ENCODE measurements at regions not wholly inside any gene's neighbourhood (a gene's known extent, or its start where the extent isn't known, plus 50 kb on each side); places are given as distances from the start of the nearest gene placed in this dataset.
A peak's percentile ranks its signal among the peaks of the same experiment; 100 is the strongest.

DNA sequence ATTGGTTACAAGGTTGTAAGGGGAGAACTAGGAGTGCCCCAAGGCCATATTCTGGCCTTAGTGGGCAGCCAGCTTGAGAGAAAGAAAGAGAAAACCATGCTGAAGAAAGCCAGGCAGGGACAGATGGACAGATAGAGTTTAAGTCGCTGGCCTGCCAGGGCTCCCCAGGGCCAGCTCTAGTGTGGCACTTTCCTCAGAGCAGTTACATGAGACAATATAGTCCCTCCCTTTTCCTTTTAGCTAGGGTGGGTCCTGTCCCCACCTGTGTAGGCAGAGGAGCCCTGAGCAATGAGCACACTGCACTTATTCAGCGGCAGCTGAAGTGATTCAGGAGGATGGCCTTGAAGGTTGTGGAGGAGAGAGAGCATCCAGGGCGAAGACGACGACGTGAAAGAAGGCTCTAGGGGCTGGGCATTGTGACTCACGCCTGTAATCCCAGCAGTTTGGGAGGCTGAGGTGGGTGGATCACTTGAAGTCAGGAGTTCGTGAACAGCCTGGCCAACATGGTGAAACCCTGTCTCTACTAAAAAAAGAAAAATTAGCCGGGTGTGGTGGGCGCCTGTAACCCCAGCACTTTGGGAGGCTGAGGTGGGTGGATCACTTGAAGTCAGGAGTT is 152.0 kb upstream of the SLC1A4 start:
- H3K4me1 ChIP-seq: peaks cover 0 to 21% (median 16%) of the 10 kb centered on the region in 4 donors
- TF ChIP-seq CTCF (IDR thresholded peaks at IDR 0.05): no peak
- no peak for TF ChIP-seq POLR2A (IDR thresholded peaks at IDR 0.05)
- no peak for TF ChIP-seq POLR2AphosphoS5 (IDR thresholded peaks at IDR 0.05)
- no peak for TF ChIP-seq EP300 (IDR thresholded peaks at IDR 0.05)

DNA sequence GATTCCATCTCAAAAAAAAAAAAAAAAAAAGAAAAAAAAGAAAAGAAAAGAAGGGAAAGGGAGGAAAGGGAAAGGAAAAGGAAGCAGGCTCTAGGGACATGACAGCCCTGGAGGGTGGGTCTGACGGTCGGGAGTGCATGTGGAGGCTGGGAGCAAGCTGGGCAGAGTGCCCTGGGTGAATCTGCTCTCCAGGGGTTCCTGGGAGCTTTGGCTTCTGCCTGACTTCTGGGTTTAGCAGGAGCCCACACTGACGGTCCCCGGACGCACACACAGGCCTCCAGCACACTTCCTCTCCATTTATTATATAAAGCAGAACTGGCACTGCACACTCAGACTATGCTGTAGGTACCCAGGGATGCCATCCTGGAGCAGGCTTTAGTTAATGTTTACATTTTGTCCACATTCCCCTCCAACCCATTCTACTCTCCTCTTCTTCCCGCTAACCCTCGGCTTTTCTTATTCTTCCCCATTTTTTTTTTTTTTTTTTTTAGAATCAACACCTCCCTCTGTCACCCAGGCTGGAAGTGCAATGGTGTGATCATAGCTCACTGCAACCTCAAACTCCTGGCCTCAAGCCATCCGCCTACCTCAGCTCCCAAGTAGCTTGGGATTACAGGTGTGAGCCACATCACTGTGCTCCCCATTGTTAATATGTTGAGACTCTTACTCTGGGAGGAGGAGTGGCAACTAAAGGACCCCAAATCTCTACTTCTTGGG is 151.1 kb upstream of the SLC1A4 start:
- Histone ChIP-seq H3K9me3 (no peaks in the 10 kb centered on the region), H3K4me3 (no peak overlapping the region), H3K27ac (peak overlapping the region in 3 of 4 donors; percentile 21 to 57 (median 35)), H3K27me3 (no peaks in the 10 kb centered on the region), H3K36me3 (no peaks in the 10 kb centered on the region), H3K4me1 (peaks cover 0 to 21% (median 16%) of the 10 kb centered on the region in 4 donors)
- TF ChIP-seq POLR2A (IDR thresholded peaks at IDR 0.05) (no peak), POLR2AphosphoS5 (IDR thresholded peaks at IDR 0.05) (no peak), EP300 (IDR thresholded peaks at IDR 0.05) (no peak), CTCF (IDR thresholded peaks at IDR 0.05) (no peak)
- 56 to 63% methylated on average over 8 of the region's 8 CpGs for WGBS, 2 donors
- DNase-seq: peak; percentile 71
- intact Hi-C loops (cut with DNase I): no loop called here

More for the DNA sequence above, 152.0 kb upstream of the SLC1A4 start:
- DNase-seq: no peak
- 77 to 84% methylated on average over 10 of the region's 10 CpGs for WGBS, 2 donors
- no peaks in the 10 kb centered on the region for H3K36me3 ChIP-seq
- no peaks in the 10 kb centered on the region for H3K9me3 ChIP-seq
- intact Hi-C loops (cut with DNase I): no loop called here
- no peak overlapping the region for H3K27ac ChIP-seq
- no peaks in the 10 kb centered on the region for H3K27me3 ChIP-seq
- H3K4me3 ChIP-seq: no peak overlapping the region

- WGBS, 2 donors: 13 to 64% methylated on average over 8 of the region's 8 CpGs
- intact Hi-C loops (cut with DNase I): no loop called here
Measured at GRCh38 chr2:64838817-64839216, 150.4 kb upstream of the SLC1A4 start.

DNA sequence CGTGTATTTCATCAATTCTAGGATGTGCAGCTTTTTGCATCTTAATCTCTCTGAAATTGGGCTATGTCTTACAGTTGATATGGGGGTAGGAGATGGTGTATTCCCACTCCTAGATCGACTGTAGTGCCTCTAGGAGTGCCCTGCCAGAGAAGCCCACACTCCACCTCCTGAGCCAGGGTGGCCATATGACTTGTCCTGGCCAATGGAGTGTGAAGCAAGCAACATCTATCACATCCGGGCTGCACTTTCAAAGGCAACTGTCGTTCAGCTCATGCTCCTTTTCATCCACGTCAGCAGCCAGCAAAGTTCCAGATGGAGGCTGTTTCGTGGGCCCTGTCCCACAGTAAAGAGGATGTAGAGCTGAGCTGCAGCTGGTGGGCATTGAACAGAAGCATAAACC is 149.4 kb upstream of the SLC1A4 start:
- Histone ChIP-seq H3K27ac (peak overlapping the region; percentile 24 to 57 (median 38)), H3K27me3 (no peaks in the 10 kb centered on the region), H3K4me3 (no peak overlapping the region), H3K4me1 (peaks cover 0 to 21% (median 16%) of the 10 kb centered on the region in 4 donors), H3K36me3 (no peaks in the 10 kb centered on the region), H3K9me3 (no peaks in the 10 kb centered on the region)
- 63 to 81% methylated on average over 6 of the region's 6 CpGs for WGBS, 2 donors
- intact Hi-C loops (cut with DNase I): no loop called here
- no peak for DNase-seq
- TF ChIP-seq POLR2AphosphoS5 (IDR thresholded peaks at IDR 0.05) (no peak), POLR2A (IDR thresholded peaks at IDR 0.05) (no peak), CTCF (IDR thresholded peaks at IDR 0.05) (no peak), EP300 (IDR thresholded peaks at IDR 0.05) (no peak)

More at GRCh38 chr2:64838817-64839216, 150.4 kb upstream of the SLC1A4 start:
- DNase-seq: no peak
- TF ChIP-seq CTCF (IDR thresholded peaks at IDR 0.05) (no peak), EP300 (IDR thresholded peaks at IDR 0.05) (no peak), POLR2A (IDR thresholded peaks at IDR 0.05) (no peak), POLR2AphosphoS5 (IDR thresholded peaks at IDR 0.05) (no peak)
- H3K4me1 ChIP-seq: peaks cover 0 to 21% (median 16%) of the 10 kb centered on the region in 4 donors
- no peaks in the 10 kb centered on the region for H3K9me3 ChIP-seq
- no peaks in the 10 kb centered on the region for H3K27me3 ChIP-seq
- H3K4me3 ChIP-seq: no peak overlapping the region
- peak overlapping the region in 3 of 4 donors; percentile 21 to 57 (median 35) for H3K27ac ChIP-seq
- no peaks in the 10 kb centered on the region for H3K36me3 ChIP-seq

Data from sigmoid colon (tissue), 6 donors.